ENCODE measurements at regions not wholly inside any gene's neighbourhood (a gene's known extent, or its start where the extent isn't known, plus 50 kb on each side); places are given as distances from the start of the nearest gene placed in this dataset.
A peak's percentile ranks its signal among the peaks of the same experiment; 100 is the strongest.

DNA sequence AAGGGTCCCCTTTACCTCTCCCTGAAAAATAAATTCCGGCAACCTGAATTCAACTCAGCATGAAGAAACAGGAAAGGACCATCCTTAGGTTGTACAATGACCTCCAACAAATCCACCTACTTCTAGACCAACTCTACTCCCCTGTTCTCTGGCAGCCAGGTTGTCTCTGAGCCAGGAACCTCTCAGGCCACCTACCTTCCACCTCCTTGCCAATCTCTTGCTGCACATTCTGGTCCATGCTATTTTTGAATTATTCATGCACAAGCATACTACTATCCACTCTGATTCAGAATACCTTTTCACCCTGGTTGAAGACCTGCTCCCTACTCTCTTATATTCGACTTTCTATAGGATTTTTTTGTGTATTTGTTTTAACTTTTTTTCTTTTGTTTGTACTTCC is 415.0 kb upstream of the ZNF507 start:
- H3K4me2 ChIP-seq (ENCODE audit: low read length), result no peak overlapping the region
- H3K18ac ChIP-seq (ENCODE audit: low read length), result no peak overlapping the region
- H3K4me1 ChIP-seq (ENCODE audit: control insufficient read depth, low read depth, low read length), result no peaks in the 10 kb centered on the region
- no peak overlapping the region for H3K56ac ChIP-seq (ENCODE audit: low read length)
- H3K27me3 ChIP-seq (ENCODE audit: insufficient read depth, low read length, poor library complexity), result no peaks in the 10 kb centered on the region
- no peaks in the 10 kb centered on the region for H3K79me2 ChIP-seq (ENCODE audit: control insufficient read depth, insufficient read depth, low read length)
- H4K8ac ChIP-seq (ENCODE audit: low read depth, low read length), result no peak overlapping the region
- no peak overlapping the region for H2BK120ac ChIP-seq (ENCODE audit: low read depth, low read length)
- no peak overlapping the region for H3K23ac ChIP-seq (ENCODE audit: low read length)
- no peak overlapping the region for H3K4me3 ChIP-seq (ENCODE audit: low read length)
- no peak for DNase-seq
- no peak overlapping the region for H2BK15ac ChIP-seq (replicated peaks; ENCODE audit: low read depth)
- no peak overlapping the region for H3K27ac ChIP-seq (ENCODE audit: low read depth, low read length)
- H3K4ac ChIP-seq (ENCODE audit: low read depth, low read length), result no peak overlapping the region
- no peak overlapping the region for H2AK5ac ChIP-seq (ENCODE audit: low read length)
- H3K79me1 ChIP-seq (ENCODE audit: low read length), result no peaks in the 10 kb centered on the region
- no peak overlapping the region for H2BK5ac ChIP-seq (ENCODE audit: low read length)
- H3K36me3 ChIP-seq (ENCODE audit: control insufficient read depth, insufficient read depth, low read length), result no peaks in the 10 kb centered on the region
- no peak overlapping the region for H3K9ac ChIP-seq (ENCODE audit: low read length)
- H4K5ac ChIP-seq (ENCODE audit: low read length), result no peak overlapping the region
- no CpG with 5 or more reads among the region's 2 CpGs for WGBS (ENCODE audit: extremely low coverage, insufficient coverage, low lambda C conversion rate)

DNA sequence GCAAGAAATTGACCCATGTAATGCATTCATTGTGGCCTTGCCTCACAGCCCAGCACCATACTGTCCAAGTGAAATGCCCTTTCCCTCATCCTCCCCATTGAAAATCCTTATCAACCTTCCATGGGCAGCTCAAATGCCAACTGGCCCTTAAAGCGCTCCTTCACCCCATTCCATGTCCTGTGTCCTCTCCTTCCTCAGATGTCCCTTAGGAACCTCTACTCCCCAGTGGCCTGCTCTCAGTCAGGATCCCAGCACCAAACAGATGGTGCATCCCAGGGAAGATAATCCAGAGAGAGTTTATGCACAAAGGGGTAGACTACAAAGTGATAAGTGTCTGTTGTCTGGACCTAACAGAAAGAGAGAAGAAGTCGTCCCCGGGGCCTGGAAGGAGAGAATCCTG is 407.4 kb upstream of the ZNF507 start:
- Histone ChIP-seq H3K9ac (ENCODE audit: low read length) (no peak overlapping the region), H3K27ac (ENCODE audit: low read depth, low read length) (no peak overlapping the region), H3K36me3 (ENCODE audit: control insufficient read depth, insufficient read depth, low read length) (no peaks in the 10 kb centered on the region), H2AK5ac (ENCODE audit: low read length) (no peak overlapping the region), H3K18ac (ENCODE audit: low read length) (no peak overlapping the region), H3K4me3 (ENCODE audit: low read length) (no peak overlapping the region), H2BK5ac (ENCODE audit: low read length) (no peak overlapping the region), H4K8ac (ENCODE audit: low read depth, low read length) (no peak overlapping the region), H2BK15ac (replicated peaks; ENCODE audit: low read depth) (no peak overlapping the region), H3K79me1 (ENCODE audit: low read length) (no peaks in the 10 kb centered on the region), H2BK120ac (ENCODE audit: low read depth, low read length) (no peak overlapping the region), H3K4me1 (ENCODE audit: control insufficient read depth, low read depth, low read length) (no peaks in the 10 kb centered on the region), H3K56ac (ENCODE audit: low read length) (no peak overlapping the region), H3K27me3 (ENCODE audit: insufficient read depth, low read length, poor library complexity) (no peaks in the 10 kb centered on the region), H4K5ac (ENCODE audit: low read length) (no peak overlapping the region), H3K4me2 (ENCODE audit: low read length) (no peak overlapping the region), H3K4ac (ENCODE audit: low read depth, low read length) (no peak overlapping the region), H3K79me2 (ENCODE audit: control insufficient read depth, insufficient read depth, low read length) (no peaks in the 10 kb centered on the region), H3K23ac (ENCODE audit: low read length) (no peak overlapping the region)
- no CpG with 5 or more reads among the region's 3 CpGs for WGBS (ENCODE audit: extremely low coverage, insufficient coverage, low lambda C conversion rate)
- no peak for DNase-seq

DNA sequence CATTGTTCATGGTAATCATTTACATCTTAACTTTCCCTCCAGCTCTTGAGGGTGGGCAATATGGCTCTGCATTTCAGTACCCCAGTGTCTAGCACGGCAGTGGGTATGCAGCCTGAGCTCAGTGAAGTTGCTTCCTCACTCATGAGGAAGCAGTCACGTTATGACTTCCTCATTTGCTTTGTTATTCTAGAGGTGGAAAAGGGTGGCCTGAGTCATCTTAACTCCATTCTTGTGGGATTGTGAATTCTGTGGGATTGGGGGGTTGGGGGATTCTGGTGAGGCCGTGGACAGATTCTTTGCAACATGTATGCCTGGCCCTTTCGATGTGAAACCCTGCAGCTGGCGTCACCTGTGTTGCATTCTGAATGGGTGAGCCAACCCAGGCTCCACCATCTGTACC is 406.7 kb upstream of the ZNF507 start:
- H3K79me2 ChIP-seq (ENCODE audit: control insufficient read depth, insufficient read depth, low read length), result no peaks in the 10 kb centered on the region
- no peaks in the 10 kb centered on the region for H3K4me1 ChIP-seq (ENCODE audit: control insufficient read depth, low read depth, low read length)
- H2BK15ac ChIP-seq (replicated peaks; ENCODE audit: low read depth), result no peak overlapping the region
- no peak overlapping the region for H3K23ac ChIP-seq (ENCODE audit: low read length)
- no peak overlapping the region for H3K4me3 ChIP-seq (ENCODE audit: low read length)
- no CpG with 5 or more reads among the region's 5 CpGs for WGBS (ENCODE audit: extremely low coverage, insufficient coverage, low lambda C conversion rate)
- no peaks in the 10 kb centered on the region for H3K27me3 ChIP-seq (ENCODE audit: insufficient read depth, low read length, poor library complexity)
- H3K4me2 ChIP-seq (ENCODE audit: low read length), result no peak overlapping the region
- H2BK120ac ChIP-seq (ENCODE audit: low read depth, low read length), result no peak overlapping the region
- H3K4ac ChIP-seq (ENCODE audit: low read depth, low read length), result no peak overlapping the region
- H4K8ac ChIP-seq (ENCODE audit: low read depth, low read length), result no peak overlapping the region
- no peak overlapping the region for H3K27ac ChIP-seq (ENCODE audit: low read depth, low read length)
- H3K79me1 ChIP-seq (ENCODE audit: low read length), result no peaks in the 10 kb centered on the region
- H4K5ac ChIP-seq (ENCODE audit: low read length), result no peak overlapping the region
- H3K56ac ChIP-seq (ENCODE audit: low read length), result no peak overlapping the region
- no peak overlapping the region for H2BK5ac ChIP-seq (ENCODE audit: low read length)
- no peak overlapping the region for H3K9ac ChIP-seq (ENCODE audit: low read length)
- no peaks in the 10 kb centered on the region for H3K36me3 ChIP-seq (ENCODE audit: control insufficient read depth, insufficient read depth, low read length)
- no peak overlapping the region for H3K18ac ChIP-seq (ENCODE audit: low read length)
- H2AK5ac ChIP-seq (ENCODE audit: low read length), result no peak overlapping the region
- no peak for DNase-seq

DNA sequence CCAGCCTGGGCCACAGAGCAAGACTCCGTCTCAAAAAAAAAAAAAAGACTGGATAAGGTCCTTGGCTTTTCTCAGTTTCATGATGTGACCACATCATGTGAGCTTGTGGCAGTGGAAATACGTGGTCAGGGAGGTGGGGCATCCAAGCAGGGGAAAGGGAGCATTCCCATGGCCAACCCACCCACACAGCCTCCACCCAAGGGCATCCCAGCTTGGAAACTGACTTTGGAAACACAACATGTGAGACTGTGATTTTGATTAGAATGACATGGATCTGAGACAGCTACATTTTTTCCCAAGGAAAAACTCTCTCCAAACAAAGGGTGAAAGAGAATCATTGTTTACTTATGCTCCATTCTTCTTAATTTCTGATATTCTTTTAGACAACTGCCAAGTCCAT is 405.0 kb upstream of the ZNF507 start:
- Histone ChIP-seq H3K18ac (ENCODE audit: low read length) (no peak overlapping the region), H3K4me1 (ENCODE audit: control insufficient read depth, low read depth, low read length) (no peaks in the 10 kb centered on the region), H3K4me2 (ENCODE audit: low read length) (no peak overlapping the region), H2BK15ac (replicated peaks; ENCODE audit: low read depth) (no peak overlapping the region), H3K27ac (ENCODE audit: low read depth, low read length) (no peak overlapping the region), H3K4ac (ENCODE audit: low read depth, low read length) (no peak overlapping the region), H3K4me3 (ENCODE audit: low read length) (no peak overlapping the region), H4K5ac (ENCODE audit: low read length) (no peak overlapping the region), H3K79me2 (ENCODE audit: control insufficient read depth, insufficient read depth, low read length) (no peaks in the 10 kb centered on the region), H3K36me3 (ENCODE audit: control insufficient read depth, insufficient read depth, low read length) (no peaks in the 10 kb centered on the region), H3K56ac (ENCODE audit: low read length) (no peak overlapping the region), H3K9ac (ENCODE audit: low read length) (no peak overlapping the region), H3K27me3 (ENCODE audit: insufficient read depth, low read length, poor library complexity) (no peaks in the 10 kb centered on the region), H2BK5ac (ENCODE audit: low read length) (no peak overlapping the region), H3K23ac (ENCODE audit: low read length) (no peak overlapping the region), H3K79me1 (ENCODE audit: low read length) (no peaks in the 10 kb centered on the region), H4K8ac (ENCODE audit: low read depth, low read length) (no peak overlapping the region), H2AK5ac (ENCODE audit: low read length) (no peak overlapping the region), H2BK120ac (ENCODE audit: low read depth, low read length) (no peak overlapping the region)
- no peak for DNase-seq
- no CpG with 5 or more reads among the region's 2 CpGs for WGBS (ENCODE audit: extremely low coverage, insufficient coverage, low lambda C conversion rate)

- no peak overlapping the region for H2BK5ac ChIP-seq (ENCODE audit: low read length)
- H3K79me2 ChIP-seq (ENCODE audit: control insufficient read depth, insufficient read depth, low read length), result no peaks in the 10 kb centered on the region
- no peak overlapping the region for H3K18ac ChIP-seq (ENCODE audit: low read length)
- no peak overlapping the region for H4K8ac ChIP-seq (ENCODE audit: low read depth, low read length)
- H2AK5ac ChIP-seq (ENCODE audit: low read length), result no peak overlapping the region
- 100% methylated on average over 2 of the region's 11 CpGs for WGBS (ENCODE audit: extremely low coverage, insufficient coverage, low lambda C conversion rate)
- no peak overlapping the region for H3K4me2 ChIP-seq (ENCODE audit: low read length)
- H2BK120ac ChIP-seq (ENCODE audit: low read depth, low read length), result no peak overlapping the region
- H3K9ac ChIP-seq (ENCODE audit: low read length), result no peak overlapping the region
- peak; percentile 23 for DNase-seq
- no peaks in the 10 kb centered on the region for H3K4me1 ChIP-seq (ENCODE audit: control insufficient read depth, low read depth, low read length)
- H3K79me1 ChIP-seq (ENCODE audit: low read length), result no peaks in the 10 kb centered on the region
- no peak overlapping the region for H2BK15ac ChIP-seq (replicated peaks; ENCODE audit: low read depth)
- no peak overlapping the region for H4K5ac ChIP-seq (ENCODE audit: low read length)
- no peak overlapping the region for H3K23ac ChIP-seq (ENCODE audit: low read length)
- no peak overlapping the region for H3K56ac ChIP-seq (ENCODE audit: low read length)
- no peaks in the 10 kb centered on the region for H3K27me3 ChIP-seq (ENCODE audit: insufficient read depth, low read length, poor library complexity)
- no peak overlapping the region for H3K27ac ChIP-seq (ENCODE audit: low read depth, low read length)
- H3K4me3 ChIP-seq (ENCODE audit: low read length), result no peak overlapping the region
- H3K4ac ChIP-seq (ENCODE audit: low read depth, low read length), result no peak overlapping the region
- no peaks in the 10 kb centered on the region for H3K36me3 ChIP-seq (ENCODE audit: control insufficient read depth, insufficient read depth, low read length)
These were observed 402.2 kb upstream of the ZNF507 start for GRCh38 chr19:31943191-31943661.

GRCh38 chr19:31943778-31944177 is 401.6 kb upstream of the ZNF507 start:
- H2BK15ac ChIP-seq (replicated peaks; ENCODE audit: low read depth), result no peak overlapping the region
- H3K36me3 ChIP-seq (ENCODE audit: control insufficient read depth, insufficient read depth, low read length), result no peaks in the 10 kb centered on the region
- no peak overlapping the region for H3K9ac ChIP-seq (ENCODE audit: low read length)
- no peak overlapping the region for H3K18ac ChIP-seq (ENCODE audit: low read length)
- H3K27me3 ChIP-seq (ENCODE audit: insufficient read depth, low read length, poor library complexity), result no peaks in the 10 kb centered on the region
- H3K4ac ChIP-seq (ENCODE audit: low read depth, low read length), result no peak overlapping the region
- no peak overlapping the region for H3K56ac ChIP-seq (ENCODE audit: low read length)
- H3K27ac ChIP-seq (ENCODE audit: low read depth, low read length), result no peak overlapping the region
- no peaks in the 10 kb centered on the region for H3K4me1 ChIP-seq (ENCODE audit: control insufficient read depth, low read depth, low read length)
- H3K79me2 ChIP-seq (ENCODE audit: control insufficient read depth, insufficient read depth, low read length), result no peaks in the 10 kb centered on the region
- no peaks in the 10 kb centered on the region for H3K79me1 ChIP-seq (ENCODE audit: low read length)
- no peak overlapping the region for H2BK5ac ChIP-seq (ENCODE audit: low read length)
- H2AK5ac ChIP-seq (ENCODE audit: low read length), result no peak overlapping the region
- H2BK120ac ChIP-seq (ENCODE audit: low read depth, low read length), result no peak overlapping the region
- no peak overlapping the region for H4K5ac ChIP-seq (ENCODE audit: low read length)
- DNase-seq, result no peak
- WGBS (ENCODE audit: extremely low coverage, insufficient coverage, low lambda C conversion rate), result no CpG with 5 or more reads among the region's 11 CpGs
- H3K4me3 ChIP-seq (ENCODE audit: low read length), result no peak overlapping the region
- H3K4me2 ChIP-seq (ENCODE audit: low read length), result no peak overlapping the region
- no peak overlapping the region for H3K23ac ChIP-seq (ENCODE audit: low read length)
- H4K8ac ChIP-seq (ENCODE audit: low read depth, low read length), result no peak overlapping the region

Measured in mesendoderm (in vitro differentiated cells).